Hepatocyte (in vitro differentiated cells): ENCODE measurements at regions not wholly inside any gene's neighbourhood (a gene's known extent, or its start where the extent isn't known, plus 50 kb on each side); places are given as distances from the start of the nearest gene placed in this dataset.

ENCODE experiments used
- EZH2 ChIP-seq: fragments of 200-600 bp; sonication (generic); IDR thresholded peaks from 2 replicates; pipeline ENCODE4 v1.6.1; 2016; ENCODE audit warnings: antibody characterized with exemption, mild to moderate bottlenecking, borderline replicate concordance
- EZH2phosphoT487 ChIP-seq: fragments of 200-600 bp; sonication (generic); IDR thresholded peaks from one replicate; pipeline ENCODE4 v1.6.1; 2018; ENCODE audit warnings: antibody characterized with exemption, mild to moderate bottlenecking, low read depth, moderate library complexity; ENCODE audit not compliant: unreplicated experiment, severe bottlenecking

DNA sequence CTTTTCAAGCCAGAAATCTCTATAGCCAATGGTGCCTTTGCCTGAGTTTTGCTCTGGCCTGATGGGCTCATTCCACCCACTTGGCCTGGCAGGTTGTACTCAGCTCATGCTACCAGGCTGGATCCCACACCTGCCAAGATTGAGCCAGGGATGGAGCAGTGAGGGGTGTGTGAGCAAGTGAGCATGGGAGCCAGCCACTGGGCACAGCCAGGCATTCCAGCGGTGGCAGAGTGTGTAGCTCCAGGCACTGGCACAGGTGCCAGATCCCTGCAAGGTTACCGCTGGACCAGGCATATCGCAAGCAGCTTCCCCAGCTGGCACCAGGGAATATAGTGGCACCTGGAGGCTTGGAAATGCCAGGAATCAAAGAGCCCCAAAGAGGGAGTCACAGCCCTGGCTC, 2395.6 kb upstream of the C9orf72 start:
- no peak for TF ChIP-seq EZH2phosphoT487
- TF ChIP-seq EZH2 = no peak
